ENCODE measurements at regions not wholly inside any gene's neighbourhood (a gene's known extent, or its start where the extent isn't known, plus 50 kb on each side); places are given as distances from the start of the nearest gene placed in this dataset.

DNA sequence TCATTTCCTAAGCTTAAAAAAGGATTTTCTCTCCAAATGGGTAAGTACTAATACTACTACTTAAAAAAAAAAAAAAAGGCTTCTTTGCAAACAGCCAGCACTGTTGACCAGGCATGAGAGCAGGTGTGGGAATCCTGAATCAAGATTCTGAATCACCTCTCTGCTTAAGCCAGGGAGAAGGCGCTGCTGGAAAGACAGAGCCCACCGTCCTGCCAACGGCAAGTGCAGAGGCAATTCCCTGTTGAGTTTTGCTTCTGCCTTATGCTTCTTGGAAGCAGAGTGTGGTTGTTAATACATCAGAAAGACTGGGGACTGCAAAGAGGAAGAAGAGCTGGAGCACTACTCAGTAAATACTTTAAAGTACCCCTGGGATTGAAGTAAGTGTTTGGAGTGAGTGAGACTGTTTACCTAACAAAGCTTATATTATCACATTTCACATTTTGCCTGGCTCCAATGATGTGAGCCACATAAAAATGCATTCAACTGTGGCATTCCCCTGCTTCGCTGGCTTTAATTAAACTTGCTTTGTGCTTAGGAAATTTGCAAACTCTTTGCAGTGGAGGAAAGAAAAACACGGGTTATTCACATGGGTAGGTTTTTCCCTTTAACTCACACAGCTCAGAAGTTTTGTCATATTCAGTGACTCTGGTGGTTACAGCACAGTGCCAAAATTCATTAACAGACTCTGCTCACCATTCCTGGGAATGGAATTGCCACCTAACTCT is 86.0 kb upstream of the KIF2B start:
- no peak overlapping the region for H3K4me3 ChIP-seq (ENCODE audit: low read depth, low read length)
- TF ChIP-seq POLR2A (IDR thresholded peaks at IDR 0.05; ENCODE audit: extremely low read depth, insufficient read length) (no peak), MYC (IDR thresholded peaks at IDR 0.05; ENCODE audit: low read depth, low read length) (no peak)
- TF ChIP-seq, protein P1, sequence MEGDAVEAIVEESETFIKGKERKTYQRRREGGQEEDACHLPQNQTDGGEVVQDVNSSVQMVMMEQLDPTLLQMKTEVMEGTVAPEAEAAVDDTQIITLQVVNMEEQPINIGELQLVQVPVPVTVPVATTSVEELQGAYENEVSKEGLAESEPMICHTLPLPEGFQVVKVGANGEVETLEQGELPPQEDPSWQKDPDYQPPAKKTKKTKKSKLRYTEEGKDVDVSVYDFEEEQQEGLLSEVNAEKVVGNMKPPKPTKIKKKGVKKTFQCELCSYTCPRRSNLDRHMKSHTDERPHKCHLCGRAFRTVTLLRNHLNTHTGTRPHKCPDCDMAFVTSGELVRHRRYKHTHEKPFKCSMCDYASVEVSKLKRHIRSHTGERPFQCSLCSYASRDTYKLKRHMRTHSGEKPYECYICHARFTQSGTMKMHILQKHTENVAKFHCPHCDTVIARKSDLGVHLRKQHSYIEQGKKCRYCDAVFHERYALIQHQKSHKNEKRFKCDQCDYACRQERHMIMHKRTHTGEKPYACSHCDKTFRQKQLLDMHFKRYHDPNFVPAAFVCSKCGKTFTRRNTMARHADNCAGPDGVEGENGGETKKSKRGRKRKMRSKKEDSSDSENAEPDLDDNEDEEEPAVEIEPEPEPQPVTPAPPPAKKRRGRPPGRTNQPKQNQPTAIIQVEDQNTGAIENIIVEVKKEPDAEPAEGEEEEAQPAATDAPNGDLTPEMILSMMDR (IDR thresholded peaks at IDR 0.05; ENCODE audit: low read depth, low read length) = no peak
- TF ChIP-seq, protein P2, sequence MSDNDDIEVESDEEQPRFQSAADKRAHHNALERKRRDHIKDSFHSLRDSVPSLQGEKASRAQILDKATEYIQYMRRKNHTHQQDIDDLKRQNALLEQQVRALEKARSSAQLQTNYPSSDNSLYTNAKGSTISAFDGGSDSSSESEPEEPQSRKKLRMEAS (IDR thresholded peaks at IDR 0.05; ENCODE audit: low read depth, low read length) = no peak

DNA sequence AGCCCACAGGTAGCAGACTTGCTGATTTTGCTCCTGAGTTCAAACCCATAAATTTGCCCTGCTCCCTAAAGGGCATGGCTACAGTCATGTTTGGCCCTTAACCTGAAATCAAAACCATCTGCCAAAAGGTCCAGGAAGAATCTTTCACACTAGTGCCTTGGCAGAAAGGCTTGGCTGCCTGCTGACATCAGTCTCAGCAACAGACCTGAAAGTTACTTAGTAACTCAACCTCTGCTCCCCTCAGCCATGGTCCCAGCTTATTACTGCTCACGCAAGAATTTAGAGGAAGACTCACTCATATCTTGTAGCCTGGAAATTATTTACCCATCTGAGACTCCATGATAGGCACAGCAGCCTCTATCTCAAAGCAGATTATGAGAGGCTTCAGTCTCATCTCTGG is 98.0 kb upstream of the KIF2B start:
- no peak for DNase-seq (ENCODE audit: low read depth)
- no peak for TF ChIP-seq MYC (IDR thresholded peaks at IDR 0.05; ENCODE audit: low read depth, low read length)
- TF ChIP-seq POLR2A (IDR thresholded peaks at IDR 0.05; ENCODE audit: extremely low read depth, insufficient read length) = no peak
- TF ChIP-seq, protein P2 (IDR thresholded peaks at IDR 0.05; ENCODE audit: low read depth, low read length) = no peak
- TF ChIP-seq, protein P1 (IDR thresholded peaks at IDR 0.05; ENCODE audit: low read depth, low read length) = no peak
- no peak overlapping the region for H3K4me3 ChIP-seq (ENCODE audit: low read depth, low read length)

More for the DNA sequence above, 86.0 kb upstream of the KIF2B start:
- no peak for DNase-seq (ENCODE audit: low read depth)

DNA sequence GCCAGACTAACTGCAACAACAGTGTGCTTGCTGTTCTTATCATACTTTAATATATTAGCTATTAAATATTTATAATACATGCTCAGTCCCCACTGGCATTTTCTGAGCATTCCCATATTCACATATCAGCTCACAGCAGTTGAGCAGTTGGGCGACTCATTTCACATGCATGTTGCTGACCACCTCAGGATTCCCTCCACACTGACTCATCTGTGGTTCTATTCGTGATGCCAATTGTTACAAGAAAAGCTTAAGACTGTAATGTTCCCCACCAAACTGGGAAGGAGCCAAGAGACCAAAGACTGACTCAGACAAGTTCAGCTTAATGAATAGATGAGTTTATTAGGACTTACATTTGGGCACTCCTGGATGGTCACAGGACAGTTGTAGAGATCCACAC is 100.3 kb upstream of the KIF2B start:
- no peak for TF ChIP-seq MYC (IDR thresholded peaks at IDR 0.05; ENCODE audit: low read depth, low read length)
- TF ChIP-seq, protein P2 (IDR thresholded peaks at IDR 0.05; ENCODE audit: low read depth, low read length) = no peak
- TF ChIP-seq POLR2A (IDR thresholded peaks at IDR 0.05; ENCODE audit: extremely low read depth, insufficient read length) = no peak
- TF ChIP-seq, protein P1 (IDR thresholded peaks at IDR 0.05; ENCODE audit: low read depth, low read length) = no peak
- DNase-seq (ENCODE audit: low read depth) = peak; percentile 2
- no peak overlapping the region for H3K4me3 ChIP-seq (ENCODE audit: low read depth, low read length)

DNA sequence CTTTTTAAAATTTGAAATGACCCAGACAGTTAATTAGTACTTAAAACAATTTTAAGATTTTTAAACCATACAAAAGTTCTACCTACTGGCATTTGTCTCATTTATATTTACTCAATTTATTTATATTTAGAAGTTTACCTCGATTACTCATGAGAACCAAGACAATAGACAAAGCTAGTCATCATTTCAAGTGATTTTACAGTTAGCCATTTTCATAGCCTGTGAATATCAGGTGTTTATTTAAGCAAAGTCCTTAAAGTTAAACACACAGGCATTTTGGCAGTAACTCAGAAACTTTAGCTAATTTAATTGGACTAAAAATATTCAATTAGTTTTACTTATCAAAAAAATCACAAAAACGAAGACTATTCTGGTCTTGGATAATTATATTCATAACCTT is 101.6 kb upstream of the KIF2B start:
- DNase-seq (ENCODE audit: low read depth) = no peak
- TF ChIP-seq, protein P1 (IDR thresholded peaks at IDR 0.05; ENCODE audit: low read depth, low read length) = no peak
- TF ChIP-seq POLR2A (IDR thresholded peaks at IDR 0.05; ENCODE audit: extremely low read depth, insufficient read length) (no peak), MYC (IDR thresholded peaks at IDR 0.05; ENCODE audit: low read depth, low read length) (no peak)
- TF ChIP-seq, protein P2 (IDR thresholded peaks at IDR 0.05; ENCODE audit: low read depth, low read length) = no peak
- no peak overlapping the region for H3K4me3 ChIP-seq (ENCODE audit: low read depth, low read length)

DNA sequence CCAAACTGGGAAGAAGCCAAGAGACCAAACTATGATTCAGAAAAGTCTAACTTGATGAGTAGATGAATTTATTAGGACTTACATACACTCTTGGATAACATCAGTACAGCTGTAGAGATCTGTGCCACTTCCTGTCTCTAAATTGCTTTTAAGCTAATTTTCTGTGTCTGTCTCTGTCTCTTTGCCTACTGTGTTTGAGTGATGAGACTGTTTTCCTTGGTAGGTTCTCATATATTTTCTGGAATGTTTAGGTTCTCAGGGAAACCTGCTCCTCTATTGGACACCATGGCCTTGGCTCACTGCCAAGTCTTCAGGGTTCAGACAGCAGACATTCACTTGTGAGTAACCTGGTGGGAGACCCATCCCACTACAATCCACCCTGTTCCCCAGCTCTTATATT is 103.5 kb upstream of the KIF2B start:
- no peak for DNase-seq (ENCODE audit: low read depth)
- H3K4me3 ChIP-seq (ENCODE audit: low read depth, low read length) = no peak overlapping the region
- TF ChIP-seq MYC (IDR thresholded peaks at IDR 0.05; ENCODE audit: low read depth, low read length) = no peak
- TF ChIP-seq POLR2A (IDR thresholded peaks at IDR 0.05; ENCODE audit: extremely low read depth, insufficient read length) = no peak
- TF ChIP-seq, protein P2 (IDR thresholded peaks at IDR 0.05; ENCODE audit: low read depth, low read length) = no peak
- TF ChIP-seq, protein P1 (IDR thresholded peaks at IDR 0.05; ENCODE audit: low read depth, low read length) = no peak
